DOHH2 (cell line): ENCODE measurements at regions not wholly inside any gene's neighbourhood (a gene's known extent, or its start where the extent isn't known, plus 50 kb on each side); places are given as distances from the start of the nearest gene placed in this dataset.

ENCODE experiments used
- CTCF ChIP-seq: fragments of 200-600 bp; sonication (generic); IDR thresholded peaks from one replicate; pipeline ENCODE4 v1.5.1; 2014; ENCODE audit warnings: antibody characterized with exemption, mild to moderate bottlenecking, low read depth, low read length; ENCODE audit not compliant: poor library complexity, severe bottlenecking
- EZH2phosphoT487 ChIP-seq: fragments of 200-600 bp; sonication (generic); IDR thresholded peaks from 2 replicates; pipeline ENCODE4 v1.6.1; 2017; ENCODE audit warnings: borderline replicate concordance, mild to moderate bottlenecking, antibody characterized with exemption, low read length, moderate library complexity, mixed read lengths

GRCh38 chr6:28825732-28826293, 98.0 kb downstream of the TRIM27 start:
- no peak for TF ChIP-seq CTCF
- TF ChIP-seq EZH2phosphoT487: no peak
